GM12872 (cell line): ENCODE measurements at regions not wholly inside any gene's neighbourhood (a gene's known extent, or its start where the extent isn't known, plus 50 kb on each side); places are given as distances from the start of the nearest gene placed in this dataset.

ENCODE experiments used
- CTCF ChIP-seq: IDR thresholded peaks from 3 replicates; pipeline ENCODE4 v1.5.1; 2011; ENCODE audit warnings: low read depth, mild to moderate bottlenecking, low read length, moderate library complexity; ENCODE audit not compliant: insufficient read depth

GRCh38 chr1:244196571-244197285, 145.6 kb downstream of the ZBTB18 start:
- TF ChIP-seq CTCF: no peak

GRCh38 chr1:244197851-244198375, 146.8 kb downstream of the ZBTB18 start:
- TF ChIP-seq CTCF: no peak

GRCh38 chr1:244199902-244200301, 148.8 kb downstream of the ZBTB18 start:
- no peak for TF ChIP-seq CTCF

- TF ChIP-seq CTCF: no peak
Observed at GRCh38 chr1:244200596-244200995, 149.5 kb downstream of the ZBTB18 start.

- no peak for TF ChIP-seq CTCF
Observed at GRCh38 chr1:244201750-244202149, 150.7 kb downstream of the ZBTB18 start.

- TF ChIP-seq CTCF: no peak
Observed at GRCh38 chr1:244204004-244204403, 152.9 kb downstream of the ZBTB18 start.

- no peak for TF ChIP-seq CTCF
Observed at GRCh38 chr1:244205171-244205570, 154.1 kb downstream of the ZBTB18 start.
